H1 (cell line): ENCODE measurements at regions not wholly inside any gene's neighbourhood (a gene's known extent, or its start where the extent isn't known, plus 50 kb on each side); places are given as distances from the start of the nearest gene placed in this dataset.

Experiments
- CTCF ChIA-PET: fragments of 300-600 bp; sonication (Branson Sonifier 250); formaldehyde crosslinking; loops from one replicate; lab custom pipeline; 2021; ENCODE audit not compliant: partially characterized antibody; lab: Charles Lee
- POLR2A ChIA-PET: fragments of 300-600 bp; sonication (Branson Sonifier 250); formaldehyde crosslinking; loops from one replicate; lab custom pipeline; 2021; ENCODE audit warnings: inconsistent platforms; ENCODE audit not compliant: partially characterized antibody; lab: Charles Lee
- DNase-seq, 2 experiments: peaks; one replicate each; pipeline versions ENCODE4 v3.0.0 to v3.0.0-alpha.2; 2010 to 2022; ENCODE audit warnings: low spot score in 2 of 2, low read depth in 1 of 2, mixed read lengths in 1 of 2
- FAIRE-seq: peaks from 2 replicates; lab custom pipeline; 2011; peaks lifted over from hg19 to GRCh38; lab: Jason Lieb, UNC
- H2AFZ ChIP-seq: 2 replicates; pipeline ENCODE4 v1.8.1; 2012; ENCODE audit warnings: low read length, inconsistent platforms
- H2AK5ac ChIP-seq: 2 replicates; pipeline ENCODE4 v1.6.1; 2013; ENCODE audit warnings: low read depth, low read length
- H2BK120ac ChIP-seq: replicated peaks from 2 replicates; pipeline ENCODE3; 2013; ENCODE audit warnings: low read depth, low read length, inconsistent platforms
- H2BK12ac ChIP-seq: 2 replicates; pipeline ENCODE4 v1.6.1; 2013; ENCODE audit warnings: low read depth, low read length
- H2BK15ac ChIP-seq: 2 replicates; pipeline ENCODE4 v1.6.1; 2013; ENCODE audit warnings: low read length
- H2BK20ac ChIP-seq: 2 replicates; pipeline ENCODE4 v1.6.1; 2013; ENCODE audit warnings: low read length
- H2BK5ac ChIP-seq: 2 replicates; pipeline ENCODE4 v1.6.1; 2013; ENCODE audit warnings: low read depth, low read length
- H3K14ac ChIP-seq: 2 replicates; pipeline ENCODE4 v1.6.1; 2013; ENCODE audit warnings: inconsistent platforms; ENCODE audit not compliant: insufficient read length
- H3K18ac ChIP-seq: 2 replicates; pipeline ENCODE4 v1.6.1; 2013; ENCODE audit warnings: low read length; ENCODE audit errors: extremely low read depth
- H3K23ac ChIP-seq: 2 replicates; pipeline ENCODE4 v1.6.1; 2013; ENCODE audit warnings: inconsistent platforms; ENCODE audit not compliant: insufficient read length
- H3K23me2 ChIP-seq: 2 replicates; pipeline ENCODE4 v1.6.1; 2013; ENCODE audit warnings: low read depth, low read length
- H3K27ac ChIP-seq: 2 replicates; pipeline ENCODE4 v1.6.1; 2011; ENCODE audit warnings: low read depth, low read length, inconsistent platforms
- H3K27me3 ChIP-seq, 4 experiments: replicated peaks in 1 of 4; 1 replicate in 1 of 4; 2 replicates in 3 of 4; pipeline versions ENCODE4 v1.6.1 to v1.8.1; 2011 to 2013; ENCODE audit warnings: low read length in 3 of 4, mild to moderate bottlenecking in 3 of 4, inconsistent platforms in 2 of 4, mixed read lengths in 2 of 4, moderate library complexity in 1 of 4; ENCODE audit not compliant: control insufficient read depth in 3 of 4, insufficient read depth in 3 of 4; ENCODE audit errors: extremely low read depth in 1 of 4
- H3K36me3 ChIP-seq, 4 experiments: 2 replicates each; pipeline versions ENCODE4 v1.6.1 to v1.8.1; 2011 to 2013; ENCODE audit warnings: mild to moderate bottlenecking in 4 of 4, low read length in 3 of 4, moderate library complexity in 2 of 4, control low read depth in 1 of 4, inconsistent platforms in 1 of 4; ENCODE audit not compliant: insufficient read depth in 4 of 4, control insufficient read depth in 2 of 4
- H3K4ac ChIP-seq: replicated peaks from 2 replicates; pipeline ENCODE3; 2013; ENCODE audit warnings: low read length, low read depth, mixed read lengths, inconsistent platforms; ENCODE audit not compliant: insufficient read length
- H3K4me1 ChIP-seq, 4 experiments: replicated peaks in 1 of 4; 1 replicate in 1 of 4; 2 replicates in 3 of 4; pipeline versions ENCODE4 v1.6.1 to v1.8.1; 2011 to 2013; ENCODE audit warnings: low read length in 3 of 4, inconsistent platforms in 2 of 4, mixed read lengths in 1 of 4; ENCODE audit not compliant: insufficient read depth in 4 of 4, control insufficient read depth in 3 of 4
- H3K4me2 ChIP-seq, 2 experiments: 2 replicates each; pipeline versions ENCODE4 v1.6.1 to v1.8.1; 2011 to 2013; ENCODE audit warnings: low read depth in 2 of 2, low read length in 2 of 2, control low read depth in 1 of 2, inconsistent platforms in 1 of 2, mild to moderate bottlenecking in 1 of 2; ENCODE audit not compliant: insufficient read depth in 1 of 2
- H3K4me3 ChIP-seq, 4 experiments: fragments of 200-600, 300-600 bp in 1 of 4; sonication (generic), shearing (Covaris generic), sonication (Bioruptor Twin) in 1 of 4; 2 replicates each; pipeline versions ENCODE4 v1.5.1 to v1.8.1; 2011 to 2016; ENCODE audit warnings: low read length in 4 of 4, low read depth in 3 of 4, control low read depth in 2 of 4, inconsistent platforms in 2 of 4, mild to moderate bottlenecking in 2 of 4, mixed read lengths in 1 of 4, moderate library complexity in 1 of 4; ENCODE audit not compliant: insufficient read depth in 2 of 4; ENCODE audit errors: extremely low read depth in 1 of 4
- H3K56ac ChIP-seq: replicated peaks from 2 replicates; pipeline ENCODE3; 2013; ENCODE audit warnings: low read depth, mild to moderate bottlenecking, mixed read lengths, low read length, inconsistent platforms; ENCODE audit not compliant: insufficient read length
- H3K79me1 ChIP-seq: 2 replicates; pipeline ENCODE4 v1.6.1; 2013; ENCODE audit warnings: low read depth, low read length, control low read depth
- H3K79me2 ChIP-seq, 2 experiments: 2 replicates each; pipeline versions ENCODE4 v1.6.1 to v1.8.1; 2012 to 2013; ENCODE audit warnings: low read length in 2 of 2, mild to moderate bottlenecking in 2 of 2, inconsistent platforms in 1 of 2; ENCODE audit not compliant: insufficient read depth in 2 of 2, control insufficient read depth in 1 of 2
- H3K9ac ChIP-seq, 4 experiments: replicated peaks in 1 of 4; 1 replicate in 1 of 4; 2 replicates in 3 of 4; pipeline versions ENCODE4 v1.6.1 to v1.8.1; 2011 to 2013; ENCODE audit warnings: low read depth in 3 of 4, low read length in 3 of 4, control low read depth in 2 of 4, mild to moderate bottlenecking in 2 of 4, moderate library complexity in 2 of 4, inconsistent platforms in 1 of 4; ENCODE audit errors: extremely low read depth in 1 of 4
- H3K9me3 ChIP-seq, 2 experiments: 2 replicates each; pipeline versions ENCODE4 v1.6.1 to v1.8.1; 2012 to 2013; ENCODE audit warnings: mild to moderate bottlenecking in 2 of 2, moderate library complexity in 2 of 2, control low read depth in 1 of 2, inconsistent platforms in 1 of 2, low read depth in 1 of 2, low read length in 1 of 2, mixed read lengths in 1 of 2; ENCODE audit not compliant: insufficient read depth in 2 of 2
- H4K20me1 ChIP-seq, 2 experiments: replicated peaks in 1 of 2; 2 replicates each; pipeline versions ENCODE3 to v1.8.1; 2011 to 2013; ENCODE audit warnings: inconsistent platforms in 2 of 2, low read length in 2 of 2, mild to moderate bottlenecking in 1 of 2; ENCODE audit not compliant: insufficient read depth in 2 of 2, control insufficient read depth in 1 of 2
- H4K5ac ChIP-seq: 2 replicates; pipeline ENCODE4 v1.6.1; 2013; ENCODE audit warnings: low read length, low read depth, mixed read lengths, inconsistent platforms; ENCODE audit not compliant: insufficient read length
- H4K8ac ChIP-seq: 2 replicates; pipeline ENCODE4 v1.8.0; 2013; ENCODE audit warnings: mild to moderate bottlenecking, moderate library complexity, low read length, inconsistent platforms; ENCODE audit not compliant: insufficient read depth; ENCODE audit errors: extremely low read depth
- H4K91ac ChIP-seq: replicated peaks from 2 replicates; pipeline ENCODE3; 2013; ENCODE audit warnings: low read length, mixed read lengths, inconsistent platforms; ENCODE audit not compliant: insufficient read length
- ASH2L ChIP-seq: fragments of 200-600, 300-600 bp; sonication (generic); IDR thresholded peaks from one replicate; pipeline ENCODE4 v1.7.1; 2017; ENCODE audit warnings: low read length
- CBX5 ChIP-seq: fragments of 300-800, 300-1000 bp; sonication (generic); IDR thresholded peaks from 2 replicates; pipeline ENCODE4 v1.7.1; 2016; ENCODE audit warnings: antibody characterized with exemption, low read length, low read depth
- CHD2 ChIP-seq: IDR thresholded peaks from 2 replicates; pipeline ENCODE4 v1.6.1; 2012; ENCODE audit warnings: low read length, improper control_type of control experiment
- CREB1 ChIP-seq: IDR thresholded peaks from 2 replicates; pipeline ENCODE4 v1.6.1; 2012; ENCODE audit warnings: inconsistent platforms
- FOSL1 ChIP-seq: IDR thresholded peaks from 2 replicates; pipeline ENCODE4 v1.6.1; 2011; ENCODE audit warnings: mild to moderate bottlenecking, low read depth, low read length, moderate library complexity; ENCODE audit not compliant: insufficient read depth
- JUND ChIP-seq: IDR thresholded peaks from 2 replicates; pipeline ENCODE4 v1.6.1; 2011; ENCODE audit warnings: mild to moderate bottlenecking, improper control_type of control experiment, low read length
- NANOG ChIP-seq: IDR thresholded peaks from 2 replicates; pipeline ENCODE4 v1.6.1; 2011; ENCODE audit warnings: low read length, low read depth, mild to moderate bottlenecking, inconsistent platforms; ENCODE audit not compliant: insufficient read depth, poor library complexity, severe bottlenecking
- NRF1 ChIP-seq: IDR thresholded peaks from 2 replicates; pipeline ENCODE4 v1.6.1; 2011; ENCODE audit warnings: mild to moderate bottlenecking, low read depth, low read length, improper control_type of control experiment
- PHF8 ChIP-seq: fragments of 200-600 bp; sonication (generic); conservative IDR thresholded peaks from 2 replicates; pipeline ENCODE4 v1.7.1; 2012; ENCODE audit warnings: low read depth, mild to moderate bottlenecking, inconsistent platforms, low read length, moderate library complexity
- POLR2AphosphoS5 ChIP-seq: IDR thresholded peaks from 2 replicates; pipeline ENCODE4 v1.6.1; 2011; ENCODE audit warnings: low read depth, low read length
- SAP30 ChIP-seq: fragments of 300-600 bp; sonication (generic); IDR thresholded peaks from 2 replicates; pipeline ENCODE4 v1.7.1; 2012; ENCODE audit warnings: low read length, moderate library complexity, mild to moderate bottlenecking, inconsistent platforms; ENCODE audit not compliant: insufficient read depth, insufficient replicate concordance
- SP1 ChIP-seq: IDR thresholded peaks from 2 replicates; pipeline ENCODE4 v1.6.1; 2011; ENCODE audit warnings: low read depth, low read length
- WGBS, 2 experiments: shearing (Covaris generic) in 1 of 2; methylation state at CpG; one replicate each; pipeline versions ENCODE4 v1.1.6 to v1.1.7; 2013 to 2015; ENCODE audit warnings: low lambda C conversion rate in 2 of 2, mixed read lengths in 2 of 2, inconsistent platforms in 1 of 2, low coverage in 1 of 2, missing lambda C conversion rate in 1 of 2; ENCODE audit not compliant: insufficient replicate concordance in 2 of 2, insufficient coverage in 1 of 2, insufficient read length in 1 of 2; ENCODE audit errors: extremely low coverage in 1 of 2, missing lambda C conversion rate in 1 of 2; 5-methylcytosine and 5-hydroxymethylcytosine counted together
- TF ChIP-seq, protein P1 (sequence below): IDR thresholded peaks from 2 replicates; pipeline ENCODE4 v1.6.1; 2012; ENCODE audit warnings: inconsistent platforms
- TF ChIP-seq, protein P2 (sequence below): IDR thresholded peaks from 2 replicates; pipeline ENCODE4 v1.6.1; 2011; ENCODE audit warnings: low read length, improper control_type of control experiment

DNA sequence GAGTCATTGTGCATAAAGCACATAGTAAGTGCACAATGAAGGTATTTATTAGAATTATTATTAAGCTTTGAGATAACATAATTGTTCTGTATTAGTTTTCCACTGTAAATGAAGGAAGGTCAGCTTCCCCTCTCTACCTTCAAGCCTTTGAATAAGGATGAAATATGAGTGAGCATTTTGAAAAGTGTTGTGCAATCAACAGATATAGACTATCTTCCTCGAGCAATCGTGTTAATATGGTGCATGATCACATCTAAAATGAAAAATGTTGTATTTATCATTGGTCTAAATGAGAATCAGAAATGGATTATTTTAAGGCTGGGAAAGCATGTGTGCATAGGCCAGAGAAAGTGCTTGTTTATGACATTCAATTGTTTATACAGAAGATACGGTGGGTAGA is 1474.6 kb upstream of the TENM3 start:
- CTCF ChIA-PET, result interaction anchor here (3.7 kb wide), 1 partner anchor 11 kb away, joined by 12 read pairs; no protein-coding TSS in a partner anchor
- Histone ChIP-seq H2BK20ac (no peak overlapping the region), H2AK5ac (no peak overlapping the region), H3K4me2 (no peak overlapping the region), H3K9ac (no peak overlapping the region), H2BK12ac (no peak overlapping the region), H2AFZ (no peak overlapping the region), H3K56ac (no peak overlapping the region), H2BK5ac (no peak overlapping the region), H3K14ac (no peak overlapping the region), H4K5ac (no peak overlapping the region), H3K4me1 (peaks cover 0 to 11% (median 3%) of the 10 kb centered on the region in 4 experiments; a peak in 5 of 7 replicates), H2BK15ac (no peak overlapping the region), H3K79me1 (no peaks in the 10 kb centered on the region), H3K23me2 (no peaks in the 10 kb centered on the region), H4K20me1 (no peaks in the 10 kb centered on the region), H4K8ac (no peak overlapping the region), H3K4me3 (no peak overlapping the region), H3K18ac (no peak overlapping the region), H3K27ac (no peak overlapping the region), H3K23ac (no peak overlapping the region), H4K91ac (no peak overlapping the region), H3K79me2 (no peaks in the 10 kb centered on the region), H3K4ac (no peak overlapping the region), H3K9me3 (peaks cover 12 to 18% of the 10 kb centered on the region in 2 experiments), H2BK120ac (no peak overlapping the region), H3K27me3 (no peaks in the 10 kb centered on the region), H3K36me3 (peaks cover 0 to 3% (median 0%) of the 10 kb centered on the region in 4 experiments; a peak in 4 of 8 replicates)
- FAIRE-seq (no peak), DNase-seq (no peak)
- POLR2A ChIA-PET, result no interaction called here
- 87% methylated on average over 3 of the region's 3 CpGs; no CpG with 5 or more reads in 1 of the 2 experiments for WGBS, 2 experiments
- no peak for TF ChIP-seq PHF8
- TF ChIP-seq, protein P1, sequence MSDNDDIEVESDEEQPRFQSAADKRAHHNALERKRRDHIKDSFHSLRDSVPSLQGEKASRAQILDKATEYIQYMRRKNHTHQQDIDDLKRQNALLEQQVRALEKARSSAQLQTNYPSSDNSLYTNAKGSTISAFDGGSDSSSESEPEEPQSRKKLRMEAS, result no peak
- TF ChIP-seq POLR2AphosphoS5, result no peak
- TF ChIP-seq, protein P2, sequence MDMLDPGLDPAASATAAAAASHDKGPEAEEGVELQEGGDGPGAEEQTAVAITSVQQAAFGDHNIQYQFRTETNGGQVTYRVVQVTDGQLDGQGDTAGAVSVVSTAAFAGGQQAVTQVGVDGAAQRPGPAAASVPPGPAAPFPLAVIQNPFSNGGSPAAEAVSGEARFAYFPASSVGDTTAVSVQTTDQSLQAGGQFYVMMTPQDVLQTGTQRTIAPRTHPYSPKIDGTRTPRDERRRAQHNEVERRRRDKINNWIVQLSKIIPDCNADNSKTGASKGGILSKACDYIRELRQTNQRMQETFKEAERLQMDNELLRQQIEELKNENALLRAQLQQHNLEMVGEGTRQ, result no peak
- TF ChIP-seq NRF1, result no peak
- TF ChIP-seq SP1, result no peak
- no peak for TF ChIP-seq CREB1
- TF ChIP-seq CBX5, result no peak
- TF ChIP-seq SAP30, result no peak
- TF ChIP-seq ASH2L, result no peak
- no peak for TF ChIP-seq CHD2
- TF ChIP-seq JUND, result no peak
- TF ChIP-seq NANOG, result no peak
- no peak for TF ChIP-seq FOSL1
